ENCODE measurements at regions not wholly inside any gene's neighbourhood (a gene's known extent, or its start where the extent isn't known, plus 50 kb on each side); places are given as distances from the start of the nearest gene placed in this dataset.

- Histone ChIP-seq H3K9me3 (replicated peaks in 1 of 11) (peaks cover 6 to 21% (median 19%) of the 10 kb centered on the region in 11 experiments; a peak in 20 of 22 replicates), H3K27ac (no peak overlapping the region), H3K9ac (no peak overlapping the region), H3K4me3 (no peak overlapping the region), H4K20me1 (no peaks in the 10 kb centered on the region), H3K4me2 (no peak overlapping the region), H3K36me3 (no peaks in the 10 kb centered on the region), H3K4me1 (peaks cover 9 to 15% (median 12%) of the 10 kb centered on the region in 10 experiments; a peak in 16 of 20 replicates), H3K27me3 (no peaks in the 10 kb centered on the region)
- TF ChIP-seq Cebpa-rat (IDR thresholded peaks at IDR 0.05): no peak
Measured at GRCh38 chr1:47545912-47546483, 108.2 kb downstream of the FOXD2 start.

DNA sequence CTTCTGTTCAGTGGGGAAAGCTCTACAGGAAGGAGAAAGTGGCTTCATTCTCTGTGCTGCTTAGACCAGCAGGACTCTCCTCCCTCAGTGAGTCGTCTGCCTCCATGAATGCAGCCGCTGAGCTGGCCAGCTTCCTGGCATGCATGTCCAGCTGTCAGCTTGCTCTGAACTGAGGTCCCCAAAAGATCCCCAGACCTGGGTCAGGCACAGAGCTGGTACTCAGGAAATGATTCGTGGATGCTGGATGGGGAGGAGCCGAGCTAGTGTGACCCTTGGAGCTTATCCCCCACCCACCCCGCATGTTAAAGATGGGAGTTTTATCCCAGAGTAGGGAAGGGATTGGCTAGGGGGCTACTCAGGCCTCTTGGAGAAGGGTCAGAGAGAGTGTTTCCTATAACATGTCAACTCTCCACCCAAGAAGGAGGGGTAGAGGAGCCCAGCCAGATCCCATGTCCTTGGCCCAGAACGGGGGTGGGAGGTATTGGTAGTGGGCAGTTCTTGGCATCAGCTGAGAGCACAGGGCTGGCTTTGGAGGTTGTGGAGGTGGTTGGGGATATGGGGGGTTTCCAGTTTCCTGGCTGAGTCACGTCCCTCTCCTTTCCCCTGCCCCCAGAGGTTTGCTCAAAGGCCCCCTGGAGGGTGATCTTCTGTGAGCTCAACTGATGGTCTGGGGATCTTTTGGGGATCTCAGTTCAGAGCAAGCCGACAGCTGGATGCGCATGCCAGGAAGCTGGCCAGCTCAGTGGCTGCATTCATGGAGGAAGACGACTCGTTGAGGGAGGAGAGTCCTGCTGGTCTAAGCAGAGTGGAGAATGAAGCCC lies 110.1 kb downstream of the FOXD2 start:
- Histone ChIP-seq H4K20me1 (0 out of 22 replicates have a peak, but pooled peaks cover 0 to 4% (median 0%) of the 10 kb centered on the region in 11 experiments), H3K9me3 (replicated peaks in 1 of 11) (peaks cover 0 to 2% (median 0%) of the 10 kb centered on the region in 11 experiments; a peak in 3 of 22 replicates), H3K9ac (no peak overlapping the region), H3K4me3 (no peak overlapping the region), H3K4me1 (peaks cover 9 to 15% (median 12%) of the 10 kb centered on the region in 10 experiments; a peak in 16 of 20 replicates), H3K27ac (no peak overlapping the region), H3K36me3 (no peaks in the 10 kb centered on the region), H3K27me3 (no peaks in the 10 kb centered on the region), H3K4me2 (peak overlapping the region in 10 of 11 experiments; percentile 11 to 59 (median 31); a peak in 16 of 22 replicates)
- TF ChIP-seq Cebpa-rat (IDR thresholded peaks at IDR 0.05): no peak

GRCh38 chr1:47548637-47549036 lies 110.8 kb downstream of the FOXD2 start:
- no peak for TF ChIP-seq Cebpa-rat (IDR thresholded peaks at IDR 0.05)
- no peaks in the 10 kb centered on the region for H3K9me3 ChIP-seq (replicated peaks in 1 of 11)
- no peak overlapping the region for H3K27ac ChIP-seq
- no peaks in the 10 kb centered on the region for H3K27me3 ChIP-seq
- H3K4me1 ChIP-seq: peaks cover 9 to 15% (median 12%) of the 10 kb centered on the region in 10 experiments; a peak in 16 of 20 replicates
- no peak overlapping the region for H3K9ac ChIP-seq
- H3K36me3 ChIP-seq: no peaks in the 10 kb centered on the region
- H4K20me1 ChIP-seq: 0 out of 22 replicates have a peak, but pooled peaks cover 0 to 4% (median 0%) of the 10 kb centered on the region in 11 experiments
- H3K4me3 ChIP-seq: no peak overlapping the region
- H3K4me2 ChIP-seq: peak overlapping the region in 8 of 11 experiments; percentile 11 to 45 (median 31); a peak in 13 of 22 replicates

DNA sequence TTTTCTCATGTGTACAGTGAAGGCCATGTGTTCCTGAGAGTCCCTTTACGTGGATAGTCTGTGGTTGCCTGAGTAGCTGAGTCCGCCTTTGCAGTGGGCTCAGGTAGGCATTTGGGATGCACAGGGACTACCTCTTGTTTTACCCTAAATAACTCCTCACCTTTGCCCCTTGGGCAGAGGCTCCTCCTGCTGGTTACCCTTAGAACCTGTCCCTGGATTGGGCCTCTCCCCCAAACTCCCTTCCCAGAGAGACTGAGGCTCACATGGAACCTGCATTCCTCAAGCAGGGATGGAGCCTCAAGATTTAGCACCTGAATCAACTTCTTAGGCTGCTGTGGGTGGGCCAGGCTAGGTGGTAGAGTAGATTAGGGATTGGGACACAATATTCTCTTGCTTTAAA lies 111.7 kb downstream of the FOXD2 start:
- H3K9me3 ChIP-seq (replicated peaks in 1 of 11): no peaks in the 10 kb centered on the region
- H3K4me3 ChIP-seq: no peak overlapping the region
- H3K27ac ChIP-seq: no peak overlapping the region
- H3K27me3 ChIP-seq: no peaks in the 10 kb centered on the region
- H3K4me2 ChIP-seq: no peak overlapping the region
- peaks cover 9 to 15% (median 12%) of the 10 kb centered on the region in 10 experiments; a peak in 16 of 20 replicates for H3K4me1 ChIP-seq
- no peaks in the 10 kb centered on the region for H3K36me3 ChIP-seq
- TF ChIP-seq Cebpa-rat (IDR thresholded peaks at IDR 0.05): no peak
- no peak overlapping the region for H3K9ac ChIP-seq
- 0 out of 22 replicates have a peak, but pooled peaks cover 0 to 4% (median 0%) of the 10 kb centered on the region in 11 experiments for H4K20me1 ChIP-seq

- no peak overlapping the region for H3K27ac ChIP-seq
- H3K4me2 ChIP-seq: no peak overlapping the region
- H3K4me3 ChIP-seq: no peak overlapping the region
- no peaks in the 10 kb centered on the region for H3K36me3 ChIP-seq
- TF ChIP-seq Cebpa-rat (IDR thresholded peaks at IDR 0.05): no peak
- H3K4me1 ChIP-seq: peaks cover 9 to 15% (median 12%) of the 10 kb centered on the region in 10 experiments; a peak in 16 of 20 replicates
- H4K20me1 ChIP-seq: 0 out of 22 replicates have a peak, but pooled peaks cover 0 to 4% (median 0%) of the 10 kb centered on the region in 11 experiments
- H3K9ac ChIP-seq: no peak overlapping the region
- 0 out of 22 replicates have a peak, but pooled peaks cover 0 to under 1% (median 0%) of the 10 kb centered on the region in 11 experiments for H3K9me3 ChIP-seq (replicated peaks in 1 of 11)
- no peaks in the 10 kb centered on the region for H3K27me3 ChIP-seq
Measured at GRCh38 chr1:47550929-47551328, 113.1 kb downstream of the FOXD2 start.

GRCh38 chr1:47551971-47552528 lies 114.2 kb downstream of the FOXD2 start:
- Histone ChIP-seq H3K9me3 (replicated peaks in 1 of 11) (0 out of 22 replicates have a peak, but pooled peaks cover 0 to 6% (median 0%) of the 10 kb centered on the region in 11 experiments), H3K36me3 (no peaks in the 10 kb centered on the region), H3K4me1 (peaks cover 9 to 15% (median 12%) of the 10 kb centered on the region in 10 experiments; a peak in 16 of 20 replicates), H3K4me3 (no peak overlapping the region), H4K20me1 (0 out of 22 replicates have a peak, but pooled peaks cover 0 to 4% (median 0%) of the 10 kb centered on the region in 11 experiments), H3K27me3 (no peaks in the 10 kb centered on the region), H3K4me2 (no peak overlapping the region), H3K27ac (no peak overlapping the region), H3K9ac (no peak overlapping the region)
- no peak for TF ChIP-seq Cebpa-rat (IDR thresholded peaks at IDR 0.05)

DNA sequence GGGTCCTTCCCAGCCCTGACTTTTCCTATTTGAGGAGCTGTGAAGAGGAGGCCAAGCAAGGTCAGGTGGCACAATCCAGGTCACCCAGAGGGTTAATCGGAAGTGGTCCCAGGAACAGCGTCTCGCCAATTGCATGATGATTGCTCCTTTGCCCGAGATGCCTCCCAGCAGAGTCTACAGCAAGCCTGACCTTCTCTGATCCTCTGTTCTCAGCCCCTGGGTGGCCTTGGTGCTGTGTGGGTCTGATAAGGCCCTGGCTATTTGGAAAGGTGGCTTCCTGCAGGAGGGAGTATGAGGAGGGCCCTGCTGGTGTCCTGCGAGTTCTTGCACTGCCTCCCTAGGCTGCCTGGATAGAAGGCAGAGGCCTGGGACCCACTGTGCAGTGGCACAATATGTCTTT lies 116.2 kb downstream of the FOXD2 start:
- no peaks in the 10 kb centered on the region for H3K27me3 ChIP-seq
- 0 out of 22 replicates have a peak, but pooled peaks cover 0 to 4% (median 0%) of the 10 kb centered on the region in 11 experiments for H4K20me1 ChIP-seq
- no peak overlapping the region for H3K4me2 ChIP-seq
- no peak overlapping the region for H3K4me3 ChIP-seq
- H3K9ac ChIP-seq: no peak overlapping the region
- H3K36me3 ChIP-seq: no peaks in the 10 kb centered on the region
- TF ChIP-seq Cebpa-rat (IDR thresholded peaks at IDR 0.05): no peak
- H3K9me3 ChIP-seq (replicated peaks in 1 of 11): 0 out of 22 replicates have a peak, but pooled peaks cover 0 to 6% (median 0%) of the 10 kb centered on the region in 11 experiments
- H3K27ac ChIP-seq: no peak overlapping the region
- H3K4me1 ChIP-seq: no peaks in the 10 kb centered on the region

DNA sequence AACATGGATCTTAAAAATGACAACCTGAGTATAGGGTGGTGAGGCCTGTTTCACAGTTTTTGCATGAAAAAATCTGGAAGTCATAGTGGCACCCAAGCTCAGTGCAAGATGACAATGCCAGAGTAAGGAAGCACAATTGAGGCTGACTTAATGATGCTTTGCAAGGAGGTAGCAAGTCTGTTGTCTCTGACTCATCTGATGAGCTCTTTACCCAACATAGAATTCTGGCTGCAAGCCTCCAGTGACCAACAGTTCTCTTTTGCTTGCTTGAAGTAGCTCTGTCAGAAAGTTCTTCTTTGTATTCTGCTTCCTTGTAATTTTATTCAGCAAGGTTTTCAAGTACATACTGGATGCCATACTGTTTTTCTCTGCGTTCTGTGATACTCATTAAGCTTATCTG lies 117.1 kb downstream of the FOXD2 start:
- H3K27ac ChIP-seq: no peak overlapping the region
- H3K9ac ChIP-seq: no peak overlapping the region
- H4K20me1 ChIP-seq: 0 out of 22 replicates have a peak, but pooled peaks cover 0 to 4% (median 0%) of the 10 kb centered on the region in 11 experiments
- no peak overlapping the region for H3K4me3 ChIP-seq
- no peaks in the 10 kb centered on the region for H3K36me3 ChIP-seq
- H3K4me1 ChIP-seq: no peaks in the 10 kb centered on the region
- no peak for TF ChIP-seq Cebpa-rat (IDR thresholded peaks at IDR 0.05)
- H3K9me3 ChIP-seq (replicated peaks in 1 of 11): 0 out of 22 replicates have a peak, but pooled peaks cover 0 to 6% (median 0%) of the 10 kb centered on the region in 11 experiments
- H3K4me2 ChIP-seq: no peak overlapping the region
- H3K27me3 ChIP-seq: no peaks in the 10 kb centered on the region

All from BLaER1 treated with 17β-estradiol and CSF1 and Interleukin-3, amounts not matched to agents 10 nM and 100 nM (cell line).